HFFc6 (cell line): ENCODE measurements at regions not wholly inside any gene's neighbourhood (a gene's known extent, or its start where the extent isn't known, plus 50 kb on each side); places are given as distances from the start of the nearest gene placed in this dataset.
A peak's percentile ranks its signal among the peaks of the same experiment; 100 is the strongest.
"Not testable (repeated sequence)": the region's sequence is repeated elsewhere in the genome, so short reads cannot be mapped to it uniquely, and the experiment has no call there.

ENCODE experiments used
- DNase-seq: peaks from one replicate; pipeline ENCODE4 v3.0.0-alpha.2; 2018
- H3K27ac Mint-ChIP-seq: 2 replicates; pipeline ENCODE4 v1.8.0; 2020; ENCODE audit warnings: mild to moderate bottlenecking, mixed read lengths
- H3K27me3 Mint-ChIP-seq: 2 replicates; pipeline ENCODE4 v1.8.0; 2021; ENCODE audit warnings: mild to moderate bottlenecking, moderate library complexity, mixed read lengths; ENCODE audit not compliant: insufficient read depth
- H3K36me3 Mint-ChIP-seq: 2 replicates; pipeline ENCODE4 v1.8.0; 2021; ENCODE audit warnings: low read depth, mixed read lengths
- H3K4me1 Mint-ChIP-seq: 2 replicates; pipeline ENCODE4 v1.8.0; 2020; ENCODE audit warnings: low read depth, mixed read lengths
- H3K4me3 Mint-ChIP-seq: 2 replicates; pipeline ENCODE4 v1.8.0; 2020; ENCODE audit warnings: mild to moderate bottlenecking, moderate library complexity, mixed read lengths
- H3K9me3 Mint-ChIP-seq: 2 replicates; pipeline ENCODE4 v1.8.0; 2020; ENCODE audit warnings: mild to moderate bottlenecking, mixed read lengths
- CTCF ChIP-seq: fragments of 200-600 bp; sonication (generic); IDR thresholded peaks from 2 replicates; pipeline ENCODE4 v1.5.0; 2021; ENCODE audit warnings: antibody characterized with exemption, mild to moderate bottlenecking

- H3K9me3 Mint-ChIP-seq, result no peaks in the 10 kb centered on the region
- H3K27me3 Mint-ChIP-seq, result peaks cover 21% of the 10 kb centered on the region
- H3K4me1 Mint-ChIP-seq, result peaks cover 54% of the 10 kb centered on the region
- H3K36me3 Mint-ChIP-seq, result no peaks in the 10 kb centered on the region
- peak; percentile 99 for DNase-seq
- H3K4me3 Mint-ChIP-seq, result peak overlapping the region; percentile 67
- H3K27ac Mint-ChIP-seq, result peak overlapping the region; percentile 97
- no peak for TF ChIP-seq CTCF
Measured at GRCh38 chr4:26015133-26015651, 101.2 kb downstream of the SMIM20 start.

GRCh38 chr4:26015906-26016305 lies 101.9 kb downstream of the SMIM20 start:
- TF ChIP-seq CTCF, result no peak
- no peaks in the 10 kb centered on the region for H3K36me3 Mint-ChIP-seq
- H3K4me1 Mint-ChIP-seq, result peaks cover 58% of the 10 kb centered on the region
- H3K9me3 Mint-ChIP-seq, result no peaks in the 10 kb centered on the region
- H3K4me3 Mint-ChIP-seq, result peak overlapping the region; percentile 67; the same call in 1 of the 2 replicates
- no peak for DNase-seq
- peak overlapping the region; percentile 97 for H3K27ac Mint-ChIP-seq
- peaks cover 16% of the 10 kb centered on the region for H3K27me3 Mint-ChIP-seq

GRCh38 chr4:26017531-26017930 lies 103.5 kb downstream of the SMIM20 start:
- Mint-ChIP-seq H3K36me3 (no peaks in the 10 kb centered on the region), H3K4me1 (peaks cover 74% of the 10 kb centered on the region), H3K9me3 (no peaks in the 10 kb centered on the region), H3K27ac (no peak overlapping the region), H3K4me3 (no peak overlapping the region), H3K27me3 (peaks cover 9% of the 10 kb centered on the region)
- no peak for DNase-seq
- TF ChIP-seq CTCF, result no peak

GRCh38 chr4:26017961-26018700 lies 104.1 kb downstream of the SMIM20 start:
- not testable (repeated sequence) for H3K27ac Mint-ChIP-seq, DNase-seq, H3K4me3 Mint-ChIP-seq, H3K36me3 Mint-ChIP-seq, H3K27me3 Mint-ChIP-seq, H3K9me3 Mint-ChIP-seq
- H3K4me1 Mint-ChIP-seq, result peaks cover 78% of the 10 kb centered on the region

- peak; percentile 21 for DNase-seq
- Mint-ChIP-seq H3K27ac (peak overlapping the region; percentile 78; the same call in 1 of the 2 replicates), H3K9me3 (no peaks in the 10 kb centered on the region), H3K4me1 (peaks cover 68% of the 10 kb centered on the region), H3K27me3 (peaks cover 5% of the 10 kb centered on the region), H3K36me3 (no peaks in the 10 kb centered on the region), H3K4me3 (peak overlapping the region; percentile 10; the same call in 1 of the 2 replicates)
- peak; percentile 23; the same call in 1 of the 2 replicates for TF ChIP-seq CTCF
Measured at GRCh38 chr4:26020083-26020668, 106.2 kb downstream of the SMIM20 start.

GRCh38 chr4:26020881-26021280 lies 106.9 kb downstream of the SMIM20 start:
- peak; percentile 41 for DNase-seq
- TF ChIP-seq CTCF, result no peak
- Mint-ChIP-seq H3K36me3 (no peaks in the 10 kb centered on the region), H3K4me3 (peak overlapping the region; percentile 66), H3K4me1 (peaks cover 60% of the 10 kb centered on the region), H3K9me3 (no peaks in the 10 kb centered on the region), H3K27ac (peak overlapping the region; percentile 78), H3K27me3 (peaks cover 5% of the 10 kb centered on the region)
